Lung (tissue), 11 donors: ENCODE measurements at regions not wholly inside any gene's neighbourhood (a gene's known extent, or its start where the extent isn't known, plus 50 kb on each side); places are given as distances from the start of the nearest gene placed in this dataset.

Experiments used
- ATAC-seq: fragments of 200-7000 bp; cut with Tn5 transposase; one replicate; pipeline ENCODE4 v1.9.1; 2020; ENCODE audit warnings: moderate number of reproducible peaks; ENCODE audit not compliant: insufficient read depth, low FRiP score
- DNase-seq, 3 donors: peaks; one replicate each; pipeline ENCODE4 v3.0.0-alpha.2; 2013 to 2017
- H3K27ac ChIP-seq, 2 donors: one replicate each; pipeline ENCODE4 v1.5.1; 2013; ENCODE audit warnings: mild to moderate bottlenecking in 2 of 2, moderate library complexity in 2 of 2, control low read depth in 1 of 2, inconsistent platforms in 1 of 2, low read depth in 1 of 2, low read length in 1 of 2
- H3K27me3 ChIP-seq, 3 donors: one replicate each; pipeline ENCODE4 v1.5.1; 2013; ENCODE audit warnings: low read length in 2 of 3; ENCODE audit not compliant: control insufficient read depth in 3 of 3, insufficient read depth in 3 of 3
- H3K36me3 ChIP-seq, 4 donors: one replicate each; pipeline ENCODE4 v1.5.1; 2013; ENCODE audit warnings: low read length in 4 of 4, mild to moderate bottlenecking in 1 of 4, moderate library complexity in 1 of 4; ENCODE audit not compliant: control insufficient read depth in 4 of 4, insufficient read depth in 4 of 4
- H3K4me1 ChIP-seq, 5 donors: one replicate each; pipeline ENCODE4 v1.5.1; 2013; ENCODE audit warnings: low read length in 5 of 5, mild to moderate bottlenecking in 2 of 5, moderate library complexity in 1 of 5; ENCODE audit not compliant: control insufficient read depth in 5 of 5, insufficient read depth in 5 of 5
- H3K4me3 ChIP-seq: one replicate; pipeline ENCODE4 v1.5.1; 2013; ENCODE audit warnings: mild to moderate bottlenecking, control low read depth, moderate library complexity
- H3K9ac ChIP-seq, 2 donors: one replicate each; pipeline ENCODE4 v1.5.1; 2013; ENCODE audit warnings: low read length in 2 of 2, control low read depth in 1 of 2; ENCODE audit not compliant: insufficient read depth in 1 of 2
- H3K9me3 ChIP-seq, 4 donors: one replicate each; pipeline ENCODE4 v1.5.1; 2013; ENCODE audit warnings: low read length in 3 of 4, mild to moderate bottlenecking in 1 of 4, moderate library complexity in 1 of 4; ENCODE audit not compliant: control insufficient read depth in 4 of 4, insufficient read depth in 3 of 4
- WGBS, 2 donors: extraction: QIAGEN DNeasy Blood & Tissue Kit; methylation state at CpG; one replicate each; pipeline ENCODE4 v1.1.7; 2013; 5-methylcytosine and 5-hydroxymethylcytosine counted together
- TF ChIP-seq, protein P1 (sequence below): IDR thresholded peaks from 2 replicates; pipeline ENCODE4 v1.5.1; 2012; ENCODE audit warnings: mild to moderate bottlenecking; ENCODE audit errors: control extremely low read depth, extremely low read depth
- donor health status: control.
- donor health status: control.
- donor health status: Bipolar disorder and iron deficiency.
- donor health status: healthy.
- donor health status: DM: yes; HTN: yes; CAD: no.

DNA sequence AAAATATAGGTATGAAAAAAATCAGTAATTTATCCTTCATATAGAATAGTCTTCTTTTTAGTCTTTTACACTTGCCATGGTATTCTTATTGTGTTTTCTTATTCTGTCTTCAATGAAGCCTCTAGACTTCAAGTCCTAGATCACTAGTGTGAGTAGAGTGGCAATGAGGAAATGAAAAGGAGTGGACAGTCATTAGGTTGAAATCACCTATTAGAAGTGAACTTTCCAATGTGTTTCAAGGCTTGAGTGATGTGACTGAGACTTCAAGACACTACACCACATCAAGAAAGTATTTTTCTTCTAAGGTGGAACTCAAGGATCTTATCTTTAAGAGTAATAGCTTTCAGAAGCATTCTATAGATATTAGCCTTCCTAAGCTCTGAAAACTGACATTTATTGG is 357.8 kb upstream of the MBL2 start:
- no peak overlapping the region for H3K4me3 ChIP-seq
- H3K27ac ChIP-seq = no peak overlapping the region
- no peak for DNase-seq
- no peaks in the 10 kb centered on the region for H3K36me3 ChIP-seq
- no peak overlapping the region for H3K9ac ChIP-seq
- TF ChIP-seq, protein P1, sequence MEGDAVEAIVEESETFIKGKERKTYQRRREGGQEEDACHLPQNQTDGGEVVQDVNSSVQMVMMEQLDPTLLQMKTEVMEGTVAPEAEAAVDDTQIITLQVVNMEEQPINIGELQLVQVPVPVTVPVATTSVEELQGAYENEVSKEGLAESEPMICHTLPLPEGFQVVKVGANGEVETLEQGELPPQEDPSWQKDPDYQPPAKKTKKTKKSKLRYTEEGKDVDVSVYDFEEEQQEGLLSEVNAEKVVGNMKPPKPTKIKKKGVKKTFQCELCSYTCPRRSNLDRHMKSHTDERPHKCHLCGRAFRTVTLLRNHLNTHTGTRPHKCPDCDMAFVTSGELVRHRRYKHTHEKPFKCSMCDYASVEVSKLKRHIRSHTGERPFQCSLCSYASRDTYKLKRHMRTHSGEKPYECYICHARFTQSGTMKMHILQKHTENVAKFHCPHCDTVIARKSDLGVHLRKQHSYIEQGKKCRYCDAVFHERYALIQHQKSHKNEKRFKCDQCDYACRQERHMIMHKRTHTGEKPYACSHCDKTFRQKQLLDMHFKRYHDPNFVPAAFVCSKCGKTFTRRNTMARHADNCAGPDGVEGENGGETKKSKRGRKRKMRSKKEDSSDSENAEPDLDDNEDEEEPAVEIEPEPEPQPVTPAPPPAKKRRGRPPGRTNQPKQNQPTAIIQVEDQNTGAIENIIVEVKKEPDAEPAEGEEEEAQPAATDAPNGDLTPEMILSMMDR = no peak
- H3K4me1 ChIP-seq = no peaks in the 10 kb centered on the region
- H3K27me3 ChIP-seq = no peaks in the 10 kb centered on the region
- no peak for ATAC-seq
- no peaks in the 10 kb centered on the region for H3K9me3 ChIP-seq

DNA sequence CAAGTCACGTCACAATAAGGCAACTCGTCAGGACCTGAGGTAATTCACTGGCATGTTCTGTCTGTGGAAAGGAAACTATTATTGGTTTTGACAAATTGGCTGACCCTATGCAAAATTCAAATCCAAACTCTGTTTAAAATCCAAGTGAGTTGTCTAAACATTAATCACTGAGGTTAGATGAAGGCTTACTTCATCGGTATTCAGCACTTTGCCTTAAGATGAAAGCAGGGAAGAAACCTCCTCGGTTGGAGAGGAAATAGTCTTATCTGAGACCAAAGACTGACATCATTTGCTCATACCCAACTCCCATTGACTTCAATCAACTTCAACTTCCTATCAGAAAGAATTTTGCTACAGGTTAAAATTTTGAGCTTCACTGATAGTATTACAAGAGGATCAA is 355.1 kb upstream of the MBL2 start:
- H3K36me3 ChIP-seq = no peaks in the 10 kb centered on the region
- ATAC-seq (no peak), DNase-seq (no peak)
- no peak overlapping the region for H3K9ac ChIP-seq
- no peak overlapping the region for H3K4me3 ChIP-seq
- TF ChIP-seq, protein P1 = no peak
- H3K9me3 ChIP-seq = no peaks in the 10 kb centered on the region
- no peak overlapping the region for H3K27ac ChIP-seq
- H3K4me1 ChIP-seq = no peaks in the 10 kb centered on the region
- WGBS, 2 donors = 66 to 80% methylated on average over 4 of the region's 4 CpGs
- H3K27me3 ChIP-seq = no peaks in the 10 kb centered on the region

DNA sequence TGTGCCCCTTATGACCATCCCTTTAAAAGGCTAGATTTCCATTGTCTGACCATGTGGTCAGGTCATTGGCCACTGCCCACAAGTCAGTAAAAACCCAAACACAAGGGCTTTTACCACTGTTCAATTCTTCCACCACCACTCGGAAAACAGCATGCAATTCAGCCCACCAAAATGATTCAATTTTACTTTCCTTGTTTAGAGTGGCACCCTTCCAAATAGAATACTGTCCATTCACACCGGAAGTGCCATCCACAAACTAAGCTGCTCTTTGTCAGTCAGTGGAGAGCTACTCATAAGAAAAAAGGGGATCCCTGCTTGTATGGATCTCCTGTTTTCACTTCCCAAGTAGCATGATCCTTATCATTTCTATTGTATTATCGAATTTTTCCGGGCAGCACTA is 350.7 kb upstream of the MBL2 start:
- TF ChIP-seq, protein P1 = no peak
- 61 to 68% methylated on average over 4 of the region's 4 CpGs for WGBS, 2 donors

DNA sequence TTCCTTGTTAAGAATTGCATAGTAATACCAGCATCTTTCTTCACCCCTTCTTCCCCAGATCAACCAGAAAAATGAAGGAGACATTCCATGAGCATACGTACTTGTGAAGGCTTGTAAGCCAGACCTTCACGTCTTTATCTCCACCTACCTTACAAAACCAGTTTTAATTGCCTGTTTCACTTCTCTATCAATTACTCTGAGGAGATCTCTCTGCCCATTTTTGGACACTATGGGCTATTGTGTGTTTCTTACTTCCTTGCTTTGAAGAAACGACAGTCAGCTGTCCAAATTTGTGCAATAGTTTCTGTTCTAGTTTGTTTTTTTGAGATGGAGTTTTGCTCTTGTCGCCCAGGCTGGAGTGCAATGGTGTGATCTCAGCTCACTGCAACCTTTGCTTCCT is 349.7 kb upstream of the MBL2 start:
- no peaks in the 10 kb centered on the region for H3K4me1 ChIP-seq
- TF ChIP-seq, protein P1 = no peak
- H3K9ac ChIP-seq = no peak overlapping the region
- 68 to 71% methylated on average over 4 of the region's 4 CpGs for WGBS, 2 donors
- ATAC-seq (no peak), DNase-seq (no peak)
- H3K4me3 ChIP-seq = no peak overlapping the region
- no peak overlapping the region for H3K27ac ChIP-seq
- H3K9me3 ChIP-seq = no peaks in the 10 kb centered on the region
- H3K36me3 ChIP-seq = no peaks in the 10 kb centered on the region
- H3K27me3 ChIP-seq = no peaks in the 10 kb centered on the region

More for the DNA sequence above, 350.7 kb upstream of the MBL2 start:
- DNase-seq (no peak), ATAC-seq (no peak)
- no peaks in the 10 kb centered on the region for H3K27me3 ChIP-seq
- H3K27ac ChIP-seq = no peak overlapping the region
- H3K9ac ChIP-seq = no peak overlapping the region
- no peak overlapping the region for H3K4me3 ChIP-seq
- H3K4me1 ChIP-seq = no peaks in the 10 kb centered on the region
- no peaks in the 10 kb centered on the region for H3K9me3 ChIP-seq
- H3K36me3 ChIP-seq = no peaks in the 10 kb centered on the region
